CD14-positive monocyte (primary cell): ENCODE measurements at regions not wholly inside any gene's neighbourhood (a gene's known extent, or its start where the extent isn't known, plus 50 kb on each side); places are given as distances from the start of the nearest gene placed in this dataset.

Experiments used
- DNase-seq, 3 donors: peaks; one replicate each; pipeline ENCODE4 v3.0.0-alpha.2; 2011 to 2022
- H2AFZ ChIP-seq: 2 replicates; pipeline ENCODE4 v1.6.0; 2012; ENCODE audit warnings: mild to moderate bottlenecking, low read depth, low read length, inconsistent platforms; ENCODE audit not compliant: insufficient read depth, poor library complexity, severe bottlenecking
- H3K27ac ChIP-seq, 2 donors: 1 replicate in 1 of 2; 2 replicates in 1 of 2; pipeline ENCODE4 v1.5.1; 2012 to 2013; ENCODE audit warnings: low read length in 2 of 2, control low read depth in 1 of 2, inconsistent platforms in 1 of 2, low read depth in 1 of 2, mild to moderate bottlenecking in 1 of 2
- H3K27me3 ChIP-seq, 2 donors: one replicate each; pipeline versions ENCODE4 v1.6.0 to v1.6.1; 2011 to 2013; ENCODE audit warnings: low read length in 2 of 2; ENCODE audit not compliant: control insufficient read depth in 2 of 2, insufficient read depth in 2 of 2
- H3K36me3 ChIP-seq, 2 donors: replicated peaks in 1 of 2; 1 replicate in 1 of 2; 2 replicates in 1 of 2; pipeline versions ENCODE4 v1.5.1 to v1.6.1; 2012 to 2013; ENCODE audit warnings: low read length in 2 of 2, control low read depth in 1 of 2, inconsistent platforms in 1 of 2, mild to moderate bottlenecking in 1 of 2; ENCODE audit not compliant: insufficient read depth in 2 of 2, control insufficient read depth in 1 of 2
- H3K4me1 ChIP-seq, 2 donors: 1 replicate in 1 of 2; 2 replicates in 1 of 2; pipeline versions ENCODE4 v1.5.1 to v1.6.1; 2012 to 2013; ENCODE audit warnings: low read length in 2 of 2, control low read depth in 1 of 2, inconsistent platforms in 1 of 2, mild to moderate bottlenecking in 1 of 2, moderate library complexity in 1 of 2; ENCODE audit not compliant: insufficient read depth in 2 of 2, control insufficient read depth in 1 of 2
- H3K4me2 ChIP-seq: replicated peaks from 2 replicates; pipeline ENCODE3; 2012; ENCODE audit warnings: low read length, moderate library complexity, mild to moderate bottlenecking; ENCODE audit not compliant: poor library complexity, severe bottlenecking; ENCODE audit errors: extremely low read depth
- H3K4me3 ChIP-seq, 3 experiments: fragments of 200-600 bp in 1 of 3; sonication (generic) in 1 of 3; replicated peaks in 1 of 3; 1 replicate in 2 of 3; 2 replicates in 1 of 3; pipeline ENCODE4 v1.5.1; 2011 to 2013; ENCODE audit warnings: low read length in 3 of 3, mild to moderate bottlenecking in 3 of 3, control low read depth in 2 of 3, low read depth in 2 of 3, inconsistent platforms in 1 of 3, moderate library complexity in 1 of 3
- H3K79me2 ChIP-seq: 2 replicates; pipeline ENCODE4 v1.6.0; 2012; ENCODE audit warnings: mild to moderate bottlenecking, control low read depth, inconsistent platforms, low read length, moderate library complexity; ENCODE audit not compliant: insufficient read depth
- H3K9ac ChIP-seq: 2 replicates; pipeline ENCODE4 v1.6.0; 2017; ENCODE audit warnings: low read length, mild to moderate bottlenecking; ENCODE audit not compliant: insufficient read depth, poor library complexity, severe bottlenecking
- H3K9me3 ChIP-seq, 2 donors: replicated peaks in 1 of 2; 1 replicate in 1 of 2; 2 replicates in 1 of 2; pipeline versions ENCODE4 v1.5.1 to v1.6.1; 2012 to 2013; ENCODE audit warnings: low read length in 2 of 2, control low read depth in 1 of 2; ENCODE audit not compliant: control insufficient read depth in 1 of 2, insufficient read depth in 1 of 2
- H4K20me1 ChIP-seq: 2 replicates; pipeline ENCODE4 v1.6.0; 2012; ENCODE audit warnings: mild to moderate bottlenecking, low read length, control low read depth, moderate library complexity; ENCODE audit not compliant: insufficient read depth
- H3K27ac Mint-ChIP-seq, 7 donors: one replicate each; pipeline ENCODE4 v1.8.0; 2020; ENCODE audit warnings: mild to moderate bottlenecking in 7 of 7, mixed read lengths in 7 of 7, moderate library complexity in 6 of 7, inconsistent platforms in 2 of 7
- H3K27me3 Mint-ChIP-seq, 3 donors: one replicate each; pipeline ENCODE4 v1.8.0; 2021 to 2022; ENCODE audit warnings: low read depth in 3 of 3, mild to moderate bottlenecking in 3 of 3, mixed read lengths in 3 of 3, moderate library complexity in 3 of 3, inconsistent platforms in 1 of 3
- H3K36me3 Mint-ChIP-seq, 2 donors: one replicate each; pipeline ENCODE4 v1.8.0; 2020; ENCODE audit warnings: mixed read lengths in 2 of 2, inconsistent platforms in 1 of 2, mild to moderate bottlenecking in 1 of 2
- H3K4me1 Mint-ChIP-seq: one replicate; pipeline ENCODE4 v1.8.0; 2020; ENCODE audit warnings: mild to moderate bottlenecking, mixed read lengths
- H3K4me3 Mint-ChIP-seq, 2 donors: one replicate each; pipeline ENCODE4 v1.8.0; 2020; ENCODE audit warnings: mild to moderate bottlenecking in 2 of 2, mixed read lengths in 2 of 2, moderate library complexity in 1 of 2
- H3K9me3 Mint-ChIP-seq, 7 donors: one replicate each; pipeline ENCODE4 v1.8.0; 2020 to 2022; ENCODE audit warnings: mixed read lengths in 7 of 7, mild to moderate bottlenecking in 6 of 7, moderate library complexity in 6 of 7, inconsistent platforms in 2 of 7
- CTCF ChIP-seq: fragments of 200-600 bp; IDR thresholded peaks from one replicate; pipeline ENCODE4 v1.8.0; 2022; ENCODE audit warnings: antibody characterized with exemption, mild to moderate bottlenecking
- WGBS: methylation state at CpG from one replicate; pipeline ENCODE4 v1.1.5; 2013; ENCODE audit warnings: missing lambda C conversion rate; ENCODE audit not compliant: insufficient coverage; 5-methylcytosine and 5-hydroxymethylcytosine counted together
- intact Hi-C, 2 donors: fragments of 100-400 bp; cut with micrococcal nuclease; formaldehyde crosslinking; loops; one replicate each; pipeline versions ENCODE4 v1.15.0 to v1.15.1; 2023

- H3K27me3 ChIP-seq = no peaks in the 10 kb centered on the region
- no peak overlapping the region for H3K4me2 ChIP-seq
- H4K20me1 ChIP-seq = no peaks in the 10 kb centered on the region
- peaks cover 0 to 8% (median 0%) of the 10 kb centered on the region in 7 donors for H3K9me3 Mint-ChIP-seq
- H3K27ac Mint-ChIP-seq = no peak overlapping the region
- no peaks in the 10 kb centered on the region for H3K79me2 ChIP-seq
- peaks cover 0 to 1% (median 0%) of the 10 kb centered on the region in 3 donors for H3K27me3 Mint-ChIP-seq
- 75% methylated on average over 1 of the region's 5 CpGs for WGBS
- H3K4me1 Mint-ChIP-seq = no peaks in the 10 kb centered on the region
- no peak for TF ChIP-seq CTCF
- H3K36me3 Mint-ChIP-seq = no peaks in the 10 kb centered on the region
- intact Hi-C loops = no loop called here
- no peaks in the 10 kb centered on the region for H3K9me3 ChIP-seq
- H3K27ac ChIP-seq = no peak overlapping the region
- no peak overlapping the region for H2AFZ ChIP-seq
- no peaks in the 10 kb centered on the region for H3K36me3 ChIP-seq
- no peak overlapping the region for H3K4me3 Mint-ChIP-seq
- no peak overlapping the region for H3K9ac ChIP-seq
- no peak for DNase-seq
- no peaks in the 10 kb centered on the region for H3K4me1 ChIP-seq
- no peak overlapping the region for H3K4me3 ChIP-seq
These were observed 545.1 kb upstream of the IRAK1BP1 start for GRCh38 chr6:78322068-78322845.

- H3K9me3 ChIP-seq = no peaks in the 10 kb centered on the region
- intact Hi-C loops = no loop called here
- H3K9ac ChIP-seq = no peak overlapping the region
- no peak overlapping the region for H3K4me3 ChIP-seq
- no peak for TF ChIP-seq CTCF
- DNase-seq = no peak
- Mint-ChIP-seq H3K27ac (no peak overlapping the region), H3K9me3 (peaks cover 0 to 6% (median 0%) of the 10 kb centered on the region in 7 donors), H3K36me3 (no peaks in the 10 kb centered on the region), H3K27me3 (peaks cover 0 to 1% (median 0%) of the 10 kb centered on the region in 3 donors), H3K4me3 (no peak overlapping the region), H3K4me1 (no peaks in the 10 kb centered on the region)
- H3K79me2 ChIP-seq = no peaks in the 10 kb centered on the region
- WGBS = no CpG with 5 or more reads among the region's 2 CpGs
- H3K4me1 ChIP-seq = no peaks in the 10 kb centered on the region
- no peak overlapping the region for H3K4me2 ChIP-seq
- no peaks in the 10 kb centered on the region for H3K36me3 ChIP-seq
- no peaks in the 10 kb centered on the region for H4K20me1 ChIP-seq
- no peaks in the 10 kb centered on the region for H3K27me3 ChIP-seq
- H2AFZ ChIP-seq = no peak overlapping the region
- H3K27ac ChIP-seq = no peak overlapping the region
These were observed 543.1 kb upstream of the IRAK1BP1 start for GRCh38 chr6:78324213-78324612.
